SU-DHL-6 (cell line): ENCODE measurements at regions not wholly inside any gene's neighbourhood (a gene's known extent, or its start where the extent isn't known, plus 50 kb on each side); places are given as distances from the start of the nearest gene placed in this dataset.

Experiments
- CTCF ChIP-seq: fragments of 200-600 bp; sonication (generic); IDR thresholded peaks from one replicate; pipeline ENCODE4 v1.5.1; 2017; ENCODE audit warnings: antibody characterized with exemption, mild to moderate bottlenecking, low read length, moderate library complexity; ENCODE audit not compliant: insufficient read depth, poor library complexity, severe bottlenecking
- EZH2phosphoT487 ChIP-seq: fragments of 200-600 bp; sonication (generic), shearing (Covaris generic); conservative IDR thresholded peaks from 2 replicates; pipeline ENCODE4 v1.6.1; 2018; ENCODE audit warnings: mild to moderate bottlenecking, antibody characterized with exemption, low read length, moderate library complexity, mixed read lengths

GRCh38 chr1:30185809-30186208 lies 537.6 kb downstream of the MATN1 start:
- TF ChIP-seq CTCF (no peak), EZH2phosphoT487 (no peak)
